ENCODE measurements at regions not wholly inside any gene's neighbourhood (a gene's known extent, or its start where the extent isn't known, plus 50 kb on each side); places are given as distances from the start of the nearest gene placed in this dataset.

DNA sequence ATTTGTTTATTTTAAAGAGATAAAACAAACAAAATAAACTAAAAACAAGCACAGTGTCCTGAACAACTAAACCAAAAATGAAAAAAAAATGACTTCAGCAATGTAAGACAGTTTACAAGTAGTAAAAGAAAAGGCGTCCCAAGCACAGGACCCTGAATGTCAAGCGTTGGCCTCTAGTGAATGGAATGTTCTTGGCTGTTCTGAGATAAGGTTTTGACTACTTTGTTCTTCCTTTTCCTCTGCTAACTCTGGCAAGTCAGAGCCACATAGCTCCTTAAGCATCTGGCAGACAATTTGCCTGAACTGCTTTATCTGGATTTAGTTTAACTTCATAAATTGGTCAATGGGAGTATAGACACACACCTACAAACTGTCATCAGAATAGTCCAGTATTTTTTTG is 655.2 kb downstream of the ANXA1 start:
- ChIA-PET CTCF (no interaction called here), POLR2A (no interaction called here)
- Mint-ChIP-seq H3K27me3 (no peaks in the 10 kb centered on the region), H3K9me3 (ENCODE audit: low read depth) (no peaks in the 10 kb centered on the region), H3K36me3 (ENCODE audit: low read depth) (no peaks in the 10 kb centered on the region), H3K27ac (no peak overlapping the region), H3K4me3 (no peak overlapping the region), H3K4me1 (no peaks in the 10 kb centered on the region)
- ATAC-seq (no peak), DNase-seq (no peak)
- intact Hi-C loops (cut with DNase I, micrococcal nuclease), result no loop called here

- Mint-ChIP-seq H3K4me3 (no peak overlapping the region), H3K27ac (no peak overlapping the region), H3K36me3 (ENCODE audit: low read depth) (no peaks in the 10 kb centered on the region), H3K9me3 (ENCODE audit: low read depth) (no peaks in the 10 kb centered on the region), H3K27me3 (no peaks in the 10 kb centered on the region), H3K4me1 (no peaks in the 10 kb centered on the region)
- POLR2A ChIA-PET, result no interaction called here
- DNase-seq (no peak), ATAC-seq (no peak)
- CTCF ChIA-PET, result no interaction called here
- intact Hi-C loops (cut with DNase I, micrococcal nuclease), result no loop called here
These were observed 656.3 kb downstream of the ANXA1 start for GRCh38 chr9:73807952-73808351.

DNA sequence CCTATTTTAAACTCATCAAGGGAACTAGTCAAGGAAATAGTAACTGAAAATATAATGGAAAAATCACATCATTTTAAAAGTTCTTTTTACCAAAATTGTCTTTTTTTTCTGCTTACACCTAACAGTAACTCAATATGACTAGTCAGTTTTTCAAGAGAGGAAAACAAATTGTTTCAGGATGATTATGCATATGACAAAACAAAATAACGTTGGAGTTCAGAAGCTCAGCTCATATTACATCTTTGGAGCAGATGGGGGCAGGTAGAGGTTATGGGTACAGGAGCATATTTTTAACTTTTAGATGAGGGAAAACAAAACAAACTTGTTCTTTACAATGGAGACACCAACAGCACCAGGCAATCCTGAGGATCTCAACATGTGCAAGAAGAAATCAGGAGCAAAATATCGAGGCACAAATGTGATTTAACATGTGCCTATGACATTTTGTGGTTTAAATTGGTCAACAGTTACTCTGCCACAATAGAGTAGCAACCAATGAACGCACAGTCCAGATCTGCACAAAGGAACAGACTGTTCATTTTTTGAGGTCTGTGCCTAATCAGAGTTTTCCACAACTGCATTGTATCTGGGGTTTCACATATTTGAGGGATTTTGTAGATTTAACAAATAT is 659.0 kb downstream of the ANXA1 start:
- ChIA-PET CTCF (no interaction called here), POLR2A (no interaction called here)
- Mint-ChIP-seq H3K9me3 (ENCODE audit: low read depth) (no peaks in the 10 kb centered on the region), H3K4me1 (no peaks in the 10 kb centered on the region), H3K4me3 (no peak overlapping the region), H3K27me3 (no peaks in the 10 kb centered on the region), H3K27ac (no peak overlapping the region), H3K36me3 (ENCODE audit: low read depth) (no peaks in the 10 kb centered on the region)
- intact Hi-C loops (cut with DNase I, micrococcal nuclease), result no loop called here
- DNase-seq (no peak), ATAC-seq (no peak)

GRCh38 chr9:73813546-73813945 is 661.9 kb downstream of the ANXA1 start:
- ChIA-PET POLR2A (no interaction called here), CTCF (no interaction called here)
- no peaks in the 10 kb centered on the region for H3K36me3 Mint-ChIP-seq (ENCODE audit: low read depth)
- no peaks in the 10 kb centered on the region for H3K27me3 Mint-ChIP-seq
- H3K9me3 Mint-ChIP-seq (ENCODE audit: low read depth), result no peaks in the 10 kb centered on the region
- no peak overlapping the region for H3K4me3 Mint-ChIP-seq
- no peaks in the 10 kb centered on the region for H3K4me1 Mint-ChIP-seq
- DNase-seq (no peak), ATAC-seq (no peak)
- H3K27ac Mint-ChIP-seq, result no peak overlapping the region
- intact Hi-C loops (cut with DNase I, micrococcal nuclease), result no loop called here

GRCh38 chr9:73816905-73817304 is 665.2 kb downstream of the ANXA1 start:
- Mint-ChIP-seq H3K9me3 (ENCODE audit: low read depth) (peaks cover 2% of the 10 kb centered on the region), H3K36me3 (ENCODE audit: low read depth) (no peaks in the 10 kb centered on the region), H3K27me3 (no peaks in the 10 kb centered on the region), H3K4me1 (no peaks in the 10 kb centered on the region), H3K4me3 (no peak overlapping the region), H3K27ac (no peak overlapping the region)
- POLR2A ChIA-PET, result no interaction called here
- no peak for ATAC-seq
- CTCF ChIA-PET, result no interaction called here
- no peak for DNase-seq
- intact Hi-C loops (cut with DNase I, micrococcal nuclease), result no loop called here

DNA sequence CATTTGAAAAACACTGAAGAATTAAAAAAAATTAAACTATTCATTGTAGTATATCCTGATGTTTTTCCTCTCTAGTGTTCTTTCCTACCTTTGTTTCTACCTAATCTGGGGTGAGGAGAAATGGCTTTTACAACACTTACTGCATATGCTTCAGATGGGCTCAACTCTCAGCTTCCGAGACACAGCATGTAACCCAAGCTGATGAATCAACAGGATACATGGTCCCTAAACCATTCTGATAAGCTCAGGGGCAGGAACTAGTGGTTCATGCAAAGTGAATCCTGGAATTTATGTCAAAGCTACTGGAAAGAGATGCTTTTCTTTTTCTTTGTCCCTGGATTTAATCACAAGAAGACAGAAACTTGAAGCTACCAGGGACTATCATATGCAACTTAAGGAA is 672.5 kb upstream of the RORB start:
- H3K27me3 Mint-ChIP-seq, result no peaks in the 10 kb centered on the region
- H3K9me3 Mint-ChIP-seq (ENCODE audit: low read depth), result peaks cover 4% of the 10 kb centered on the region
- no peaks in the 10 kb centered on the region for H3K4me1 Mint-ChIP-seq
- H3K27ac Mint-ChIP-seq, result no peak overlapping the region
- ATAC-seq, result no peak
- H3K36me3 Mint-ChIP-seq (ENCODE audit: low read depth), result no peaks in the 10 kb centered on the region
- H3K4me3 Mint-ChIP-seq, result no peak overlapping the region
- CTCF ChIA-PET, result no interaction called here
- intact Hi-C loops (cut with DNase I, micrococcal nuclease), result no loop called here
- DNase-seq, result no peak
- POLR2A ChIA-PET, result no interaction called here

DNA sequence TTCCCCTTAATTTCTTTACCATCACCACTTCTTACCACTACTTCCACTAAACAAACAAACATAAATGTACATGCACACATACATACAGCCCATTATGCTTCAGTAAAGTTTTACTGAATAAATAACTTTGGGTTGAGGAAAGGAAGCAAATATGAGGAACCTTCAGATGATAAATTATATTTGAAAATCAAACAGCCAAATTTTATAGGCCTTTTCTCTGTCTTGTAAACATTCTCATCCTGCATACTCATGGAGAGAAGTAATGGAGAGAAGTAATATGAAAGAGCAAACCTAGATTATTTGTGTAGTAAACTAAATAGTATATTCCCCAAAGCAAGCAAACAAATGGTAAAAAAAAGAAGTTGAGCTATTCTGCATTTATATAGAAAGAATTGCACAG is 658.3 kb upstream of the RORB start:
- Mint-ChIP-seq H3K27me3 (no peaks in the 10 kb centered on the region), H3K4me1 (no peaks in the 10 kb centered on the region), H3K36me3 (ENCODE audit: low read depth) (no peaks in the 10 kb centered on the region), H3K27ac (no peak overlapping the region), H3K4me3 (no peak overlapping the region), H3K9me3 (ENCODE audit: low read depth) (peaks cover 2% of the 10 kb centered on the region)
- CTCF ChIA-PET, result no interaction called here
- POLR2A ChIA-PET, result no interaction called here
- intact Hi-C loops (cut with DNase I, micrococcal nuclease), result no loop called here
- DNase-seq (no peak), ATAC-seq (no peak)

- Mint-ChIP-seq H3K4me3 (no peak overlapping the region), H3K4me1 (no peaks in the 10 kb centered on the region), H3K27ac (no peak overlapping the region), H3K36me3 (ENCODE audit: low read depth) (no peaks in the 10 kb centered on the region), H3K27me3 (no peaks in the 10 kb centered on the region), H3K9me3 (ENCODE audit: low read depth) (peaks cover 2% of the 10 kb centered on the region)
- DNase-seq (no peak), ATAC-seq (no peak)
- intact Hi-C loops (cut with DNase I, micrococcal nuclease), result no loop called here
- ChIA-PET POLR2A (no interaction called here), CTCF (no interaction called here)
These were observed 657.7 kb upstream of the RORB start for GRCh38 chr9:73839471-73839870.

GRCh38 chr9:73841018-73841417 is 656.1 kb upstream of the RORB start:
- ChIA-PET POLR2A (no interaction called here), CTCF (interaction anchor here (0.6 kb wide), 1 partner anchor 660 kb away, joined by 3 read pairs; no protein-coding TSS in a partner anchor)
- H3K9me3 Mint-ChIP-seq (ENCODE audit: low read depth), result peaks cover 2% of the 10 kb centered on the region
- intact Hi-C loops (cut with DNase I, micrococcal nuclease), result no loop called here
- H3K36me3 Mint-ChIP-seq (ENCODE audit: low read depth), result no peaks in the 10 kb centered on the region
- ATAC-seq (no peak), DNase-seq (no peak)
- H3K4me1 Mint-ChIP-seq, result no peaks in the 10 kb centered on the region
- H3K27ac Mint-ChIP-seq, result no peak overlapping the region
- no peak overlapping the region for H3K4me3 Mint-ChIP-seq
- no peaks in the 10 kb centered on the region for H3K27me3 Mint-ChIP-seq

GRCh38 chr9:73844135-73844534 is 653.0 kb upstream of the RORB start:
- Mint-ChIP-seq H3K27ac (no peak overlapping the region), H3K27me3 (no peaks in the 10 kb centered on the region), H3K9me3 (ENCODE audit: low read depth) (no peaks in the 10 kb centered on the region), H3K4me1 (no peaks in the 10 kb centered on the region), H3K4me3 (no peak overlapping the region), H3K36me3 (ENCODE audit: low read depth) (no peaks in the 10 kb centered on the region)
- ChIA-PET POLR2A (no interaction called here), CTCF (no interaction called here)
- ATAC-seq, result no peak
- no peak for DNase-seq
- intact Hi-C loops (cut with DNase I, micrococcal nuclease), result no loop called here

DNA sequence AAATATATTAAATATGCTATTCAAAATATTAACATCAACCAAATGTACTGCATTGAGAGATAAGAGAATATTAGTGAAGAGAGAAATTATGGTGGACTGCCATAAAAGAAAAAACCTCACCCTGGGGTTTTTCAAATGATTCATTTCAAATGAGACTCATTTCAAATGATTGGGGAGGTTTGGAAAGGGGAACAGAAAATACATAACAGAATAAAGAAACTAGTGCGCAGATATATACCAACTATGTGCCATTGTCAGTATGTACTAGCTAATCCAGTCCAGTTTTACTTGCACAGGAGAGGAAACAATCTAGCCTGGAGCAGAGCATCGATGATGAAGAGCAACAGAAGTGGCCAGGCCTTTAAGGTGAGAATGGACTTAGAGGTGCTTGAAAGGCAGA is 651.6 kb upstream of the RORB start:
- POLR2A ChIA-PET, result no interaction called here
- DNase-seq, result no peak
- CTCF ChIA-PET, result interaction anchor here (0.7 kb wide), 1 partner anchor 201 kb away, joined by 4 read pairs; no protein-coding TSS in a partner anchor

GRCh38 chr9:73845954-73846690 is 651.0 kb upstream of the RORB start:
- Mint-ChIP-seq H3K4me1 (no peaks in the 10 kb centered on the region), H3K36me3 (ENCODE audit: low read depth) (no peaks in the 10 kb centered on the region), H3K27me3 (no peaks in the 10 kb centered on the region), H3K9me3 (ENCODE audit: low read depth) (peaks cover 3% of the 10 kb centered on the region), H3K27ac (no peak overlapping the region), H3K4me3 (no peak overlapping the region)
- DNase-seq (no peak), ATAC-seq (no peak)
- intact Hi-C loops (cut with DNase I, micrococcal nuclease), result no loop called here
- ChIA-PET CTCF (interaction anchor here (0.7 kb wide), 1 partner anchor 201 kb away, joined by 4 read pairs; no protein-coding TSS in a partner anchor), POLR2A (no interaction called here)

More for the DNA sequence above, 651.6 kb upstream of the RORB start:
- Mint-ChIP-seq H3K4me1 (no peaks in the 10 kb centered on the region), H3K4me3 (no peak overlapping the region), H3K27ac (no peak overlapping the region), H3K9me3 (ENCODE audit: low read depth) (peaks cover 2% of the 10 kb centered on the region), H3K27me3 (no peaks in the 10 kb centered on the region), H3K36me3 (ENCODE audit: low read depth) (no peaks in the 10 kb centered on the region)
- no peak for ATAC-seq
- intact Hi-C loops (cut with DNase I, micrococcal nuclease), result no loop called here

All from activated CD4-positive, alpha-beta T cell treated with anti-CD3 and anti-CD28 coated beads for 36 hours (primary cell).